ENCODE measurements at regions not wholly inside any gene's neighbourhood (a gene's known extent, or its start where the extent isn't known, plus 50 kb on each side); places are given as distances from the start of the nearest gene placed in this dataset.

DNA sequence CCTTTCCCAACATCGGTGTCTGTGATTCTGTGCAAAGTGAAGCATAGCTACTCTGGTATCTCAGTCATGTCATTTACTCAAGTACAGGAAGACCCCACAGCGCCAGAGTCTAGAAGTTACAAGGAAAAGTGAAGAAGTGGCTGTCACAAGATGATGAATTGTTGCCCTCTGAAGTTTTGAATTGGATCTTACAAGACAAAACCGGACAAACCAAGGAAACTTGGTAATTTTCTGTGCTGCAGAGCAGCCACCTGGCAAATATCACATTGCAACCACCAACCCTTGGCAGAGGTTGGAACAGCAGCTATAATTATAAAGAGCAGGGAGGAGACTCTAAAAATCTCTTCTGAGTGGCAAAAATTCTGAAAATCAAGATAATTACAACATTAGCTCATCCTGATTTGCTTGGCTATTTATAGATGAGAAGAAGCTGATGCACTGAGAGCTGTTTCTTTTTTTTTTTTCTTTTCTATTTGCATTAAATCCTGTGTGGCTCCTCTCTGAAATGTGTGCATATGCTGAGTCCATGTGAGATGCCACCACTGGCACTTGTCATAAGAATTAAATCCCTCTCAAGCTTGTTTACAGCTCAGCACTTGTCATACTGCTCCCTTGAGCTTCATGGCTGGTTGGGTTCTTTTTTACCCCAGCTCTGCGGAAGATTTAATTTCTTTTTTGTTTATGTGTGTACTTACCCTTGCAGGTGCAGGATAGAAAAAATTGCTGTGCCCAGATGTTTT, 68.0 kb upstream of the MNS1 start:
- TF ChIP-seq, protein P1, sequence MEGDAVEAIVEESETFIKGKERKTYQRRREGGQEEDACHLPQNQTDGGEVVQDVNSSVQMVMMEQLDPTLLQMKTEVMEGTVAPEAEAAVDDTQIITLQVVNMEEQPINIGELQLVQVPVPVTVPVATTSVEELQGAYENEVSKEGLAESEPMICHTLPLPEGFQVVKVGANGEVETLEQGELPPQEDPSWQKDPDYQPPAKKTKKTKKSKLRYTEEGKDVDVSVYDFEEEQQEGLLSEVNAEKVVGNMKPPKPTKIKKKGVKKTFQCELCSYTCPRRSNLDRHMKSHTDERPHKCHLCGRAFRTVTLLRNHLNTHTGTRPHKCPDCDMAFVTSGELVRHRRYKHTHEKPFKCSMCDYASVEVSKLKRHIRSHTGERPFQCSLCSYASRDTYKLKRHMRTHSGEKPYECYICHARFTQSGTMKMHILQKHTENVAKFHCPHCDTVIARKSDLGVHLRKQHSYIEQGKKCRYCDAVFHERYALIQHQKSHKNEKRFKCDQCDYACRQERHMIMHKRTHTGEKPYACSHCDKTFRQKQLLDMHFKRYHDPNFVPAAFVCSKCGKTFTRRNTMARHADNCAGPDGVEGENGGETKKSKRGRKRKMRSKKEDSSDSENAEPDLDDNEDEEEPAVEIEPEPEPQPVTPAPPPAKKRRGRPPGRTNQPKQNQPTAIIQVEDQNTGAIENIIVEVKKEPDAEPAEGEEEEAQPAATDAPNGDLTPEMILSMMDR (conservative IDR thresholded peaks at IDR 0.05 in 1 of 2, IDR thresholded peaks at IDR 0.05 in 1 of 2; ENCODE audit: low read depth in 1 of 2, low read length in 2 of 2): no peak
- no peak for TF ChIP-seq EZH2 (IDR thresholded peaks at IDR 0.05; ENCODE audit: low read length, missing control alignments)
